Prostate gland (tissue), 2 donors: ENCODE measurements at regions not wholly inside any gene's neighbourhood (a gene's known extent, or its start where the extent isn't known, plus 50 kb on each side); places are given as distances from the start of the nearest gene placed in this dataset.

ENCODE experiments used
- CTCF ChIP-seq, 4 experiments: fragments of 200-600 bp in 2 of 4; fragments of 450-650 bp in 2 of 4; sonication (generic) in 2 of 4; IDR thresholded peaks; 1 replicate in 3 of 4; 2 replicates in 1 of 4; pipeline ENCODE4 v1.5.1; 2016 to 2019; ENCODE audit warnings: antibody characterized with exemption in 4 of 4, mild to moderate bottlenecking in 2 of 4, moderate library complexity in 2 of 4
- POLR2A ChIP-seq: fragments of 450-650 bp; IDR thresholded peaks from one replicate; pipeline ENCODE4 v1.6.1; 2016; ENCODE audit warnings: antibody characterized with exemption, mild to moderate bottlenecking

- TF ChIP-seq CTCF (IDR thresholded peaks at IDR 0.05) = no peak
- TF ChIP-seq POLR2A = no peak
Observed at GRCh38 chr6:23985015-23985414, 141.0 kb upstream of the NRSN1 start.
